GM12878 (cell line): ENCODE measurements at regions not wholly inside any gene's neighbourhood (a gene's known extent, or its start where the extent isn't known, plus 50 kb on each side); places are given as distances from the start of the nearest gene placed in this dataset.

ENCODE experiments used
- KDM1A ChIP-seq: fragments of 200-600 bp; sonication (generic); IDR thresholded peaks from 2 replicates; pipeline ENCODE4 v1.6.1; 2016; ENCODE audit warnings: borderline replicate concordance
- KLF5 ChIP-seq: fragments of 450-650 bp; IDR thresholded peaks from 2 replicates; pipeline ENCODE4 v1.6.1; 2014; ENCODE audit warnings: mild to moderate bottlenecking; ENCODE audit not compliant: partially characterized antibody
- POLR2A ChIP-seq: IDR thresholded peaks from 2 replicates; pipeline ENCODE4 v1.6.1; 2011; ENCODE audit warnings: low read depth, mild to moderate bottlenecking, low read length
- SUZ12 ChIP-seq: fragments of 200-600 bp; sonication (generic); IDR thresholded peaks from one replicate; pipeline ENCODE4 v1.6.1; 2018; ENCODE audit warnings: antibody characterized with exemption, mild to moderate bottlenecking; ENCODE audit not compliant: unreplicated experiment
- TF ChIP-seq, protein P1 (sequence below), 3 experiments: IDR thresholded peaks in 2 of 3; conservative IDR thresholded peaks in 1 of 3; 2 replicates each; pipeline ENCODE4 v1.5.1; 2011; ENCODE audit warnings: low read depth in 3 of 3, low read length in 3 of 3, mild to moderate bottlenecking in 3 of 3, control low read depth in 2 of 3, moderate library complexity in 2 of 3, inconsistent platforms in 1 of 3, mixed read lengths in 1 of 3; ENCODE audit not compliant: control insufficient read depth in 2 of 3, insufficient read depth in 1 of 3; ENCODE audit errors: extremely low read depth in 1 of 3
- TF ChIP-seq, protein P2 (sequence below): fragments of 450-650 bp; IDR thresholded peaks from 2 replicates; pipeline ENCODE4 v1.6.1; 2016; ENCODE audit warnings: mild to moderate bottlenecking

DNA sequence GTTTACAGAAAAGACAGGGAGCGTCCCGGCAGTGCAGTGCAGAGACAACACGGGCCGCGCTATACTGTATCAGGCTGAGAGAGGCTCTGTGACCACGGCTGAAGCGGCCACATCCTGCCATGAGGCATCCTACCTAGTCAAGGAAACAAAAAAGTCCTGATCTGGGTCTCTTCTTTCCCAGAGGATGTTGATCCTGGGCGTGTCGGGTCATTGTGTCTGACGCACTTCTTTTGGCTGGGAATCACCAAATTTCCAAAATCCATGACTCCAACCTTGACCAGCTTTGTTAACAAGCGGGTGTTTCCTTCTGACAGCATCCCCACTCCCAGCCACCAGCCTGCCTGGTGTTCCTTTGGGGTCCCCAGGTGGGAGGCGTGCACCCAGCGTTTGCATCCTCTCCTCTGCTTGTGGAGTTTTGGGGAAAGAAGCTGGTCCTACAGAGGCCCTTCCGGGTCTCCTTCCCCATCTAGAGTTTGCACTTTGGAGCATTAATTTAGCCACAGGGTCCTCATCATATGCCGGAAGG lies 91.4 kb upstream of the RAI14 start:
- TF ChIP-seq SUZ12 (no peak), KDM1A (no peak), KLF5 (no peak), POLR2A (no peak)
- TF ChIP-seq, protein P1, sequence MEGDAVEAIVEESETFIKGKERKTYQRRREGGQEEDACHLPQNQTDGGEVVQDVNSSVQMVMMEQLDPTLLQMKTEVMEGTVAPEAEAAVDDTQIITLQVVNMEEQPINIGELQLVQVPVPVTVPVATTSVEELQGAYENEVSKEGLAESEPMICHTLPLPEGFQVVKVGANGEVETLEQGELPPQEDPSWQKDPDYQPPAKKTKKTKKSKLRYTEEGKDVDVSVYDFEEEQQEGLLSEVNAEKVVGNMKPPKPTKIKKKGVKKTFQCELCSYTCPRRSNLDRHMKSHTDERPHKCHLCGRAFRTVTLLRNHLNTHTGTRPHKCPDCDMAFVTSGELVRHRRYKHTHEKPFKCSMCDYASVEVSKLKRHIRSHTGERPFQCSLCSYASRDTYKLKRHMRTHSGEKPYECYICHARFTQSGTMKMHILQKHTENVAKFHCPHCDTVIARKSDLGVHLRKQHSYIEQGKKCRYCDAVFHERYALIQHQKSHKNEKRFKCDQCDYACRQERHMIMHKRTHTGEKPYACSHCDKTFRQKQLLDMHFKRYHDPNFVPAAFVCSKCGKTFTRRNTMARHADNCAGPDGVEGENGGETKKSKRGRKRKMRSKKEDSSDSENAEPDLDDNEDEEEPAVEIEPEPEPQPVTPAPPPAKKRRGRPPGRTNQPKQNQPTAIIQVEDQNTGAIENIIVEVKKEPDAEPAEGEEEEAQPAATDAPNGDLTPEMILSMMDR (IDR thresholded peaks at IDR 0.05 in 2 of 3, conservative IDR thresholded peaks at IDR 0.05 in 1 of 3; ENCODE audit: control insufficient read depth in 2 of 3, extremely low read depth in 1 of 3, insufficient read depth in 1 of 3, low read depth in 3 of 3, low read length in 3 of 3) = no peak
- TF ChIP-seq, protein P2, sequence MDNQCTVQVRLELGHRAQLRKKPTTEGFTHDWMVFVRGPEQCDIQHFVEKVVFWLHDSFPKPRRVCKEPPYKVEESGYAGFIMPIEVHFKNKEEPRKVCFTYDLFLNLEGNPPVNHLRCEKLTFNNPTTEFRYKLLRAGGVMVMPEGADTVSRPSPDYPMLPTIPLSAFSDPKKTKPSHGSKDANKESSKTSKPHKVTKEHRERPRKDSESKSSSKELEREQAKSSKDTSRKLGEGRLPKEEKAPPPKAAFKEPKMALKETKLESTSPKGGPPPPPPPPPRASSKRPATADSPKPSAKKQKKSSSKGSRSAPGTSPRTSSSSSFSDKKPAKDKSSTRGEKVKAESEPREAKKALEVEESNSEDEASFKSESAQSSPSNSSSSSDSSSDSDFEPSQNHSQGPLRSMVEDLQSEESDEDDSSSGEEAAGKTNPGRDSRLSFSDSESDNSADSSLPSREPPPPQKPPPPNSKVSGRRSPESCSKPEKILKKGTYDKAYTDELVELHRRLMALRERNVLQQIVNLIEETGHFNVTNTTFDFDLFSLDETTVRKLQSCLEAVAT = no peak
